HUDEP-2 (cell line): ENCODE measurements at regions not wholly inside any gene's neighbourhood (a gene's known extent, or its start where the extent isn't known, plus 50 kb on each side); places are given as distances from the start of the nearest gene placed in this dataset.
"Not testable (repeated sequence)": the region's sequence is repeated elsewhere in the genome, so short reads cannot be mapped to it uniquely, and the experiment has no call there.

Experiments used
- DNase-seq, 76 experiments: peaks; one replicate each; lab custom pipeline; 2025; ENCODE audit not compliant: unreplicated experiment in 76 of 76; lab: John Stamatoyannopoulos, UW

DNA sequence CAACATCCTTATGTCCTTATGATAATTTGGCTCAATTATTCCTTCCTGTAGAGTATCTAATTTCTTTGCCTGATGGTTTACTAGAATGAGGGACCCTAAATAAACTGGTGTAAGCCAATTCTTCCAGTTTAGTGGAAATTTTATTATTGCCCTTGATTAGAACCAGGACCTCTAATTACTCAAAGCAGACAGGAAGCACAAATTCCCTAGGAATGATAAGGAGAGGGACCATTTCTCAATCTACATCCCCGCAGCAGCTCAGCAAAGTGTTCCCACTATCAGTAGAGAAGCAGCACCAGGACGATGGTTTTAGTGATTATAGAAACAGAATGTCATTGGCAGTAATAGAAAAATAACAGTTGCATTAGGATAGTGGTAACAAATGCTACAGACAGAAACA is 97.1 kb downstream of the PLPPR4 start:
- no peak for DNase-seq

DNA sequence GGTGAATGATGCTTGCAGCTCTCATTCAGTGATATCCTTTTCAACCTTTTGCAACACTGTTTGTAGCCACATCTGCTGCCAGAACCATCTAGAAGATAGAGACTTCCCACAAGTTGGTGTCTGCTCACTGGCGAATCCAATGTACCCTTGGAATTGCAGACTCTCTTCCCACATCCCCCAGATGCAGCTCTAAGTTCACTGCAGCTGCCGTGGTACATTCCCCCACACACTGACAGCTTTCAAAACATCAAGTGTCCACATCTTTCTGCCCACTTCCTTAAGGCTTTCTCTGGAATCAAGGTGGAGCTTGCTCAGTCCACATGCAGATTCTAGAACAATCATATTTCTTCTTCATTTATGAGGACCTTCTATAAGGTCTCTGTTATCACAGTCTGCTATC is 99.2 kb downstream of the PLPPR4 start:
- DNase-seq = no peak

- DNase-seq = no peak
Measured at GRCh38 chr1:99365141-99365540, 100.8 kb downstream of the PLPPR4 start.

- no peak for DNase-seq
Measured at GRCh38 chr1:99365545-99365944, 101.3 kb downstream of the PLPPR4 start.

- no peak for DNase-seq
Measured at GRCh38 chr1:99369154-99369553, 104.9 kb downstream of the PLPPR4 start.

DNA sequence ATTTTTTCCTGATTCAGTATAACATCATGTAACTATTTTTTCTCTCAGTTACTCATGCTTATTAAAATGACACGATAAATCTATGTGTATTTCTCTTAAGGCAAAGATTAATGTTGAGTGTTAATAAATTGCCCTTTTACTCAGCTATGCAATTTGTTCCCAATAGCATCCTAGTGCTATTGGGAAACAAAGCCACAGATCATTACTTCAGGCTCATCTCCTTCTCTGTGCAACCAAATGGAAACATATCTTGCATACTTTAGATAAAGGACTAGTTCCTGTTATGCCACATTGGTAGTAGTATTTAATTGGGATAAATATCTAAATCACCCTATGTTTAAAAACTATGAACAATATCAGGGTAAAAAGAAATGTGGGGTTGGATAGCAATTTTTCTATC is 106.2 kb downstream of the PLPPR4 start:
- DNase-seq = no peak

DNA sequence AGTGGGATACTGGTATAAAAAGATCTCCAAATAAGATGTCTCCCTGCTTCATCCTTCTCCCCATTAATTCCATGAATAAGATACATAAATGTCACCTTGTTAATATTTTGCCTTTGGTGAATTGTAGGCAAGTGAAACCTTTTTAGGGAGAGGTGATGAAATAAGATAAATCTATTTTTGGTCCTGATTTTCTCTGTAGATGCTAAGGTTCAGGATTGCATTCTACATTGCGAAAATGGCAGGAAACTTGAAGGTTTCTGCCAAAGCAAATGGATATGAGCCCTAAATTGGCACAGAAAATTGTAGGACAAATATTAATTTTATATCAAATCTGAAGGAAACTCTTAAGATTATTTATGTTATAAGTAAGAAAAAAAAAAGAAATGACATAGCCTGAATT is 107.1 kb downstream of the PLPPR4 start:
- no peak for DNase-seq

GRCh38 chr1:99374109-99374508 is 109.8 kb downstream of the PLPPR4 start:
- DNase-seq = no peak

GRCh38 chr1:99374693-99375092 is 110.4 kb downstream of the PLPPR4 start:
- DNase-seq = not testable (repeated sequence)

- DNase-seq = no peak
Measured at GRCh38 chr1:99384021-99384420, 119.7 kb downstream of the PLPPR4 start.

DNA sequence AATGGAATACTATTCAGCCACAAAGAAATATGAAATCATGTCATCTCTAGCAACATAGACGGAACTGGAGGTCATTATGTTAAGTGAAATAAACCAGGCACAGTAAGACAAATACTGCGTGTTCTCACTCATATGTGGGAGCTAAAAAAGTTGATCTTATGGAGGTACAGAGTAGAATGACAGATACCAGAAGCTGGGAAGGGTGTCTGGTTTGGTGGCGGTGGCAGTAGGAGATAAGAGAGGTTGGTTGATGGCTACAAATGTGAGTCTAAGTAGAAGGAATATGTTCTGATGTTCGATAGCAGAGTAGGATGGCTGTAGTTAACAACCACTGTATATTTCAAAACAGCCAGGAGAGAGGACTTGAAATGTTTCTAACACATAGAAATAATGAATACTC is 121.6 kb downstream of the PLPPR4 start:
- DNase-seq = no peak

GRCh38 chr1:99396389-99396788 is 132.1 kb downstream of the PLPPR4 start:
- no peak for DNase-seq

- DNase-seq = no peak
Measured at GRCh38 chr1:99397029-99397428, 132.7 kb downstream of the PLPPR4 start.

DNA sequence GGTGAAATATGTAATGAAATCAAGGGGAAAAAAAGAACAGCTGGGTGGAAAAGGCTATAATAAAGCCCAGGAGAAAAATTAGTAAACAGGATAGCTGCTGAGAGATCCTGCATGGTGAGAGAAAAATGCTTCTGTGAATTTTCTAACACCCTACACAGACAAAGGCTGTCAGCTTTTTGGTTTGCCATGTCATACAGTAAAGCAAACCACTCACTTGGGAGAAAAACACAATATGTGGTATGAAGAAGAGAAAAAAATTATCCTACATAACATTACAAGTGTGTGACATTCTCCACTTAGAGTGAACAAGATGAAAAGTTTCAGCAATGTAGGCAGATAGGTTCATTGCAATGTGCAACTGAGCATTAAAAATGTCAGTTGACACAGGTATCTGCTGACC is 133.6 kb downstream of the PLPPR4 start:
- DNase-seq = no peak

GRCh38 chr1:99401556-99401955 is 137.3 kb downstream of the PLPPR4 start:
- DNase-seq = not testable (repeated sequence)

DNA sequence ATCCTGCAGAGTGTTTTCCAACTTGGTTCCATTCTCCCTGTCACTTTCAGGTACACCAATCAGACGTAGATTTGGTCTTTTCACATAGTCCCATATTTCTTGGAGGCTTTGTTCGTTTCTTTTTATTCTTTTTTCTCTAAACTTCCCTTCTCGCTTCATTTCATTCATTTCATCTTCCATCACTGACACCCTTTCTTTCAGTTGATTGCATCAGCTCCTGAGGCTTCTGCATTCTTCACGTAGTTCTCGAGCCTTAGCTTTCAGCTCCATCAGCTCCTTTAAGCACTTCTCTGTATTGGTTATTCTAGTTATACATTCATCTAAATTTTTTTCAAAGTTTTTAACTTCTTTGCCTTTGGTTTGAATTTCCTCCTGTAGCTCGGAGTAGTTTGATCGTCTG is 140.1 kb downstream of the PLPPR4 start:
- not testable (repeated sequence) for DNase-seq

DNA sequence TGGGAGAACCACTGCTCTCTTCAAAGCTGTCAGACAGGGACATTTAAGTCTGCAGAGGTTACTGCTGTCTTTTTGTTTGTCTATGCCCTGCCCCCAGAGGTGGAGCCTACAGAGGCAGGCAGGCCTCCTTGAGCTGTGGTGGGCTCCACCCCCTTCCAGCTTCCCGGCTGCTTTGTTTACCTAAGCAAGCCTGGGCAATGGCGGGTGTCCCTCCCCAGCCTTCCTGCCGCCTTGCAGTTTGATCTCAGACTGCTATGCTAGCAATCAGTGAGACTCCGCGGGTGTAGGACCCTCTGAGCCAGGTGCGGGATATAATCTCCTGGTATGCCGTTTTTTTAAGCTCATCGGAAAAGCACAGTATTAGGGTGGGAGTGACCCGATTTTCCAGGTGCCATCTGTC is 141.0 kb downstream of the PLPPR4 start:
- DNase-seq = not testable (repeated sequence)

GRCh38 chr1:99407018-99407417 is 142.7 kb downstream of the PLPPR4 start:
- no peak for DNase-seq

DNA sequence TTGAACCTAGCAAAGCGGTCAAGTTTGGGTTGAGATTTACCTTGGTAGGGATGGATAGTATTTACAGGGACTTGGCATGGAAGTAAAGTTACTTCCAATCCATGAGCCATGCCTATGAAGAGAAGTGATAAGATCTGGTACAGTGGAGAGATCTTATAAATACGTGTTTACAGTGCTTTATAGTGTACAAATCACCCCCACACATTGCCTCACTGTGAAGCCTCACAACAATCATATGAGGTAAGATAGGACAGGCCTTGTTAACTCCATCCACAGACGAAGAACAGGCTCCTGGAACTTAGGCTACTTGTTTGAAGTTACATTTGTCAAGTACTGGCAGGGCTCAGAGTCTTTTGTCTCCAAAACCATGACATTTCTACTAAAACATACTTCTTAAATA is 159.8 kb downstream of the PLPPR4 start:
- no peak for DNase-seq

GRCh38 chr1:99429754-99430153 is 165.5 kb downstream of the PLPPR4 start:
- no peak for DNase-seq

DNA sequence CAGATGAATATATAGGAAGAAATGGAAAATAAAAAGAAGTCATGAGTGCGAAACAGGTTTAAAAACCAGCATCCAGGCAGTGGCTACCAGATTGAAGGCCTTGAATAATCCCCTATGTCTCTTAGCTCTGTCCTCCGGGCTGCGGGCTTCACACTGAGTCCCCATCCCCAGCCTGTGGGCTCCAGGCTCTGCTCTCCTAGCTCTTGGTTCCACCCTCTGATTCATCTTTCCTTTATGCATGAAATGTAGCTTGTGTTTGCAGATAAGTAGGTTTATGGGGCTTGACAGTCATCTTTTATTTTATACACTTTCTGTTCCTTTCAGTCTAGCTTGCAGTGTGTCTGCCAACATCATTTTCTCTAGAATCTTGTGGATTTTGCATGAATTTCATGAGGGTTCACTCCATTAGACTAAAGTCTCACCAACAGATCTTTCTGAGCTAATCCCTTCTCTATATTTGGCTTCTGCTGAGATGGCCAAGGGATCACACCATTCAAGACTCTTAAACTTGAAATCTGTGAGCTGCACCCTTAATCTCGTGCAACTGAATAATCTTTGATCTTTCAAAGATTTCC is 174.5 kb downstream of the PLPPR4 start:
- no peak for DNase-seq

- no peak for DNase-seq
Measured at GRCh38 chr1:99439433-99440075, 175.3 kb downstream of the PLPPR4 start.
